Astrocyte of the spinal cord (primary cell): ENCODE measurements at regions not wholly inside any gene's neighbourhood (a gene's known extent, or its start where the extent isn't known, plus 50 kb on each side); places are given as distances from the start of the nearest gene placed in this dataset.

Experiments
- DNase-seq: peaks from one replicate; pipeline ENCODE4 v3.0.0; 2011; ENCODE audit warnings: low read depth, low spot score
- H3K4me3 ChIP-seq: 2 replicates; pipeline ENCODE4 v1.5.1; 2011; ENCODE audit warnings: low read depth, mild to moderate bottlenecking, low read length, moderate library complexity
- in situ Hi-C: cut with HindIII; loops from 2 replicates; pipeline ENCODE4 v1.10.0; 2017; ENCODE audit warnings: low sequenced_read_pairs
- TF ChIP-seq, protein P1 (sequence below): IDR thresholded peaks from 2 replicates; pipeline ENCODE4 v1.5.1; 2012; ENCODE audit warnings: low read depth, mild to moderate bottlenecking, low read length, inconsistent platforms

DNA sequence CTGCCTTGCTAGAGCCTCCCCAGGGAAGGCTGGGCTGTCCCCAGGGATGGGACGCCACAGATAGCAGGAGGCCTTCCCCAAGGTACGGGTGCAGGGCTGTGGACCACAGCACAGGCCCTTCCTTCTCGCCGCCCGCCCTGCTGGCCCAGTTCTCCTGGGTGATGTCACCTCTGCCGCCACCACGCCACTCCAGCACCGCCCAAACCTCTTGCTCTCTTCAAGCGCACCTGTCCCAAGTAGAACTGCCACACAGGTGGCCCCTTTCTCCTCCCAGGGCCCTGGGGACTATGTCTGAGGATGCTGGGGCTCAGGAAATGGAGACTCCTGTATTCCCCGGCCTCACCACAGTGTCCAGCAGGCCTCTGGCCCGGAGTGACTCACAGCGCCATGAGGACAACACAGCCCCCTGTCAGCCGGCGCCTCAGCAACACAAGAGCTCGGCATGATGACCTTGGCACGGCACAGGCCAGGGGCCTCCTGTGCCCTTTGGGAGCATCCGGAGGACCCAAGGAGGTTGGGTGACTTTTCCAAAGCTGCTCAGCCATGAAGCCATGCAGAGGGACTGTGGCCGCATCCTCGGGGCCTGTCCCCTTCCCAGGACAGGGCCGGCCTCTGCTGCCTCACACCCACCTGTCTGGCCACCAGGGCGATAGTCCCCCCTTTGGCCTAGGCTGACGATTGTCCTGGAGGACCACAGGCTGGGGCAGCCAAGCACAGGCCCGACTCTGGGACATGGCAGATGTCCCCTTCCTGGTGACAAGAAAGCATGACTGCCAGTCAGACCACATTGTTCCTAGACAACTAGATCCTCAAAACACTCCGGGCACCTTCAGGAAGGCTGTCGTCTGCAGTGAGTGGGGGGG, 1023.5 kb downstream of the BRD1 start:
- TF ChIP-seq, protein P1, sequence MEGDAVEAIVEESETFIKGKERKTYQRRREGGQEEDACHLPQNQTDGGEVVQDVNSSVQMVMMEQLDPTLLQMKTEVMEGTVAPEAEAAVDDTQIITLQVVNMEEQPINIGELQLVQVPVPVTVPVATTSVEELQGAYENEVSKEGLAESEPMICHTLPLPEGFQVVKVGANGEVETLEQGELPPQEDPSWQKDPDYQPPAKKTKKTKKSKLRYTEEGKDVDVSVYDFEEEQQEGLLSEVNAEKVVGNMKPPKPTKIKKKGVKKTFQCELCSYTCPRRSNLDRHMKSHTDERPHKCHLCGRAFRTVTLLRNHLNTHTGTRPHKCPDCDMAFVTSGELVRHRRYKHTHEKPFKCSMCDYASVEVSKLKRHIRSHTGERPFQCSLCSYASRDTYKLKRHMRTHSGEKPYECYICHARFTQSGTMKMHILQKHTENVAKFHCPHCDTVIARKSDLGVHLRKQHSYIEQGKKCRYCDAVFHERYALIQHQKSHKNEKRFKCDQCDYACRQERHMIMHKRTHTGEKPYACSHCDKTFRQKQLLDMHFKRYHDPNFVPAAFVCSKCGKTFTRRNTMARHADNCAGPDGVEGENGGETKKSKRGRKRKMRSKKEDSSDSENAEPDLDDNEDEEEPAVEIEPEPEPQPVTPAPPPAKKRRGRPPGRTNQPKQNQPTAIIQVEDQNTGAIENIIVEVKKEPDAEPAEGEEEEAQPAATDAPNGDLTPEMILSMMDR, result no peak
- H3K4me3 ChIP-seq, result no peak overlapping the region
- in situ Hi-C loops, result no loop called here
- no peak for DNase-seq

DNA sequence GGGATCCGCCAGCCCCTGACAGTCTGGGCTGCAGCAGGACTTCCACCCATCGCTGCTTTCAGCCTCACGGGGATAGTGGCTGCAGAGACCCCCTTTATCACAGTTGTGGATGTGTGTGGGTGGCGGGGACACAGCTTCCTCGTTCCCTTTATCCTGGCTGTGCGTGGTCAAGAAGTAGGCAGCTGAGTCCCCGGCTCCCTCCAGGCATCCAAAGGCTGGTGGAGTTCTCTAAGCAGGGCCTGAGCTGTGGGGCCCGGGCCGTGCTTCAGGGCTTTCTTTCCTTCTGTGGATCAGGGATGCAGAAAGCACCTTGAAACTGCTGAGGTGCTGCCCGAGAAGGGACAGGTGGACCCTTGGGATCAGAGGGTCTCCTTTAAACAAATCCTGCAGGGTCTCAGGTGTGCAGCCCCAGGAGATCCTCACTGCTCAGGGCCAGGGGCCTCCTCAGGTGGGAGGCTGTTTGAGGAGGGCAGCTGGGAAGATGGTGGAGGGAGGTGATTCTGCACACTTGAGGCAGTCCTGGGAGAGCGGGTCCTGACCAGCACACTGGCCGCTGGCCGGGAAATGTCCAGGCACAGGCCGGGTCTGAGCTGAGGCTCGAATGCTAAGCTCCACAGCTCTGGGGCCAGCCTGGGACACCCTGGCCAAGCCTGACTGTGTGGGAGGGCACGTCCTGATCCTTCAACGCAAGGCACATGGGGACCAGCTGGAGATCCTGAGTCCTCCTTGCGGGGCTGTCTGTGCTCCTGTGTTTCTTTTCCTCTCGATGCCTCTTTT, 1024.3 kb downstream of the BRD1 start:
- DNase-seq, result no peak
- TF ChIP-seq, protein P1, result no peak
- no peak overlapping the region for H3K4me3 ChIP-seq
- in situ Hi-C loops, result no loop called here

GRCh38 chr22:48802576-48802975, 1025.1 kb downstream of the BRD1 start:
- in situ Hi-C loops, result no loop called here
- TF ChIP-seq, protein P1, result no peak
- no peak overlapping the region for H3K4me3 ChIP-seq
- no peak for DNase-seq

- H3K4me3 ChIP-seq, result no peak overlapping the region
- no peak for DNase-seq
- in situ Hi-C loops, result no loop called here
- TF ChIP-seq, protein P1, result no peak
Measured at GRCh38 chr22:48800886-48801607, 1026.6 kb downstream of the BRD1 start.

DNA sequence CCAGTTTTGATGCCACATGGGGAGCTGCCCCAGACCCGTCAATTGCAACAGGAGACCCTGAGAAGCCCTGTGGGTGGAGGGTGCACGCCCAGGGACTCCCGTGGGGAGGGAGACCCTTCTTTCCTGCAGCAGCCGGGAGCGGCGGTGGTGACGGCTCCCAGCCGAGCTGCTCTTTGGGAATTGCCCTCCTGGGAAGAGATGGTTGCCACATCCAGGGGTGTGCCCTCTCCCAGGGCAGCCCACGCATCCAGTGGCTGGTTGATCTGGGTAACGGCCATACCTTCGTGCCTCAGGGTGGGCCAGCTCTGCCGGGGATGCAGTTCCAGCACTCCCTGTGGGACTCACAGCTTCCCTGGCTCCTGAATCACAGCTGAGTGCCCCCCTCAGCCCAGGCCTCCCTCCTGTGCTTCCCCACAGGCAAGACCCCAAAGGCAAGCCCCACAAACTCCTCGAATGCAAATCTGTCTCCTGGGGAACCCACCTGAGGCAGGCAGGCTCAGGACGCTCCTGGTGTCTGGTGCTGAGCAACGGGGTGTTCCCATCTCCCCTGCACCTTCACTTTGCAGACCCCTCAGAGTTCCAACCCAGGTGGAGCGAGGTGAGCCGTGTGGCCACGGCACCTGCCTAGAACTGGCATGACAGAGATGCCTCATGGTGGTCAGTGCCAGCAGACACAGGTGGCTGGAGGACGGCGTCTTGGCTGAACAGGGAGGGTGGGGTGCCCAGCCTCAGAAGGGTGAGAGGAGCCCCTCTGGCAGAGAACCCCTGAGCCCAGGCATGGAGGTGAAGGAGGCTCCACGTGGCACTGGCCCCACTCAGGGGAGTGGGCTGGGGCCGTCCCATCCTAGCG, 1027.4 kb downstream of the BRD1 start:
- in situ Hi-C loops, result no loop called here
- DNase-seq, result no peak
- H3K4me3 ChIP-seq, result no peak overlapping the region
- TF ChIP-seq, protein P1, result no peak
